GM12873 (cell line): ENCODE measurements at regions not wholly inside any gene's neighbourhood (a gene's known extent, or its start where the extent isn't known, plus 50 kb on each side); places are given as distances from the start of the nearest gene placed in this dataset.

ENCODE experiments used
- CTCF ChIP-seq: IDR thresholded peaks from 2 replicates; pipeline ENCODE4 v1.5.1; 2012; ENCODE audit warnings: low read depth, mild to moderate bottlenecking, moderate library complexity, low read length, control low read depth; ENCODE audit not compliant: insufficient read depth; ENCODE audit errors: missing control alignments

DNA sequence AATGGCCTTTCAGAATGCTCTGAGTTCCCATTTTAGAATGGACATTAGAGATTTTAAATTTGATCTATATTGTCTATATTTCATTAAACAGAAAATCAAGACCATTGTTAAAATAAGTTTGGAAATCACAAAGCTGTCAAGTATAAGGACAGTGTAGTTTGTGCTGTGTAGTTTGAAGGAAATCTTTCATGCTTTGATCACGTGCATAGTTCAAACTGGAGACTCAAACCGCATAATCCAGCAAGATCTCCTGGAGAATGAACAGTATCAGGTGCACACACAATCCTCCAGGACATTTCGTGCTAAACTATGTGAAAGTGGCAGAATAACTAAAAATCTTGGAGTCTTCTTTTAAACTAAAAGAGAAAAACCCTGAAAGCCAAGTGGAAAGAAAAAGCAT is 60.8 kb upstream of the TBXT start:
- no peak for TF ChIP-seq CTCF

DNA sequence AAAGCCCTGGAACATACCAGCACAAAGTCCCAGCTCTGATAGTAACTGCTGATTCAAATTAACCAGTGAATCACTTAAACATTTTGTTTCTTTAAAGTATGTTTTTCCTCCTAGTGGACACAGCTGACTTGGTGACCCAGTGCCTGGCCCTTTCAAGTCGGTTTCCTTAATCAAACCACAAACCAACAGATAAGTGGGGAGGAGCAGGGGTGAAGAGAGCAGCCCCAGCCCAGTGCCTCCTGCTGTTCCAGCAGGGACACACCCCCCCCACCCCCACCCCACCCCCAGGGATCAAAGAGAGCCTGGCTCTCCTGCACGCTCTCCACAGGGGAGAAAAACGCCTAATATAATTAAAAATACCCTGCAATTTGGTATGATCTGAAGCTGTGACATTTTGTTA is 55.4 kb upstream of the TBXT start:
- TF ChIP-seq CTCF, result no peak

- no peak for TF ChIP-seq CTCF
Measured at GRCh38 chr6:166222631-166223030, 55.0 kb upstream of the TBXT start.

DNA sequence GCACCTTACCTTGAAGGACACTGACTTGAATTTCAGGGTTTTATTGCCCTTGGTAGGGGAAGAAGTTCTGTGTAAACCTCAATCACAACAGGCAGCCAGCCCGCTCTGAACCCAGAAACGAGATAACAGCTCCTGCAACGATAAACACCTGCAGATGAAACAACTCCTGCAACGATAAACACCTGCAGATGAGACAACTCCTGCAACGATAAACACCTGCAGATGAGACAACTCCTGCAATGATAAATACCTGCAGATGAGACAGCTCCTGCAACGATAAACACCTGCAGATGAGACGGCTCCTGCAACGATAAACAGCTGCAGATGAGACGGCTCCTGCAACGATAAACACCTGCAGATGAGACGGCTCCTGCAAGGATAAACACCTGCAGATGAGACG is 54.0 kb upstream of the TBXT start:
- no peak for TF ChIP-seq CTCF

GRCh38 chr6:166221040-166221439 is 53.4 kb upstream of the TBXT start:
- no peak for TF ChIP-seq CTCF
